DND-41 (cell line): ENCODE measurements at regions not wholly inside any gene's neighbourhood (a gene's known extent, or its start where the extent isn't known, plus 50 kb on each side); places are given as distances from the start of the nearest gene placed in this dataset.

Experiments
- CTCF ChIP-seq: IDR thresholded peaks from 2 replicates; pipeline ENCODE4 v1.5.1; 2012; ENCODE audit warnings: borderline replicate concordance, low read length, moderate library complexity, mild to moderate bottlenecking; ENCODE audit not compliant: poor library complexity, severe bottlenecking; ENCODE audit errors: extremely low read depth
- EZH2 ChIP-seq: IDR thresholded peaks from 3 replicates; pipeline ENCODE4 v1.6.1; 2012; ENCODE audit warnings: borderline replicate concordance, low read depth, mild to moderate bottlenecking, moderate library complexity, low read length, inconsistent platforms; ENCODE audit not compliant: severe bottlenecking

- TF ChIP-seq EZH2, result no peak
- no peak for TF ChIP-seq CTCF
Observed at GRCh38 chr2:121072784-121073183, 212.2 kb downstream of the TFCP2L1 start.
